PC-9 (cell line): ENCODE measurements at regions not wholly inside any gene's neighbourhood (a gene's known extent, or its start where the extent isn't known, plus 50 kb on each side); places are given as distances from the start of the nearest gene placed in this dataset.

Experiments
- EZH2 ChIP-seq: fragments of 200-600 bp; sonication (generic); IDR thresholded peaks from 2 replicates; pipeline ENCODE4 v1.8.0; 2017; ENCODE audit warnings: antibody characterized with exemption, low read depth
- TF ChIP-seq, protein P1 (sequence below): fragments of 200-600 bp; sonication (generic); conservative IDR thresholded peaks from 2 replicates; pipeline ENCODE4 v1.6.1; 2017; ENCODE audit warnings: mixed run types, antibody characterized with exemption, mild to moderate bottlenecking, moderate library complexity

DNA sequence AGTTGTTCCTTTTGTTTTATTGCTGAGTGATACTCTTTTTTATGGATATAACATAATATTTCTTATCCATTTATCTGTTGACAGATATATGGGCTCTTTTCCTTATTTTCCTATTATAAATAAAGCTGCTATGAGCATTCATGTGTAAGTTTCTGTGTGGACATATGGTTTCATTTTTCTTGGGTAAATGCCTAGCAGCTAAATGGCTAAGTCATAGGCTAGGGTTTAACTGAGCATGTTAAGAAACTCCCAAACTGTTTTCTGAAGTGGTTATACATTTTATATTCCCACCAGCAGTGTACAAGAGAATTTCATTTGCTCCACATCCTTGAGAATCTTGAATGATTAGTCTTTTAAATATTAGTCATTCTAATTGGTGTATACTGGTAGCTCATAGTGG is 786.6 kb upstream of the CDH2 start:
- TF ChIP-seq, protein P1, sequence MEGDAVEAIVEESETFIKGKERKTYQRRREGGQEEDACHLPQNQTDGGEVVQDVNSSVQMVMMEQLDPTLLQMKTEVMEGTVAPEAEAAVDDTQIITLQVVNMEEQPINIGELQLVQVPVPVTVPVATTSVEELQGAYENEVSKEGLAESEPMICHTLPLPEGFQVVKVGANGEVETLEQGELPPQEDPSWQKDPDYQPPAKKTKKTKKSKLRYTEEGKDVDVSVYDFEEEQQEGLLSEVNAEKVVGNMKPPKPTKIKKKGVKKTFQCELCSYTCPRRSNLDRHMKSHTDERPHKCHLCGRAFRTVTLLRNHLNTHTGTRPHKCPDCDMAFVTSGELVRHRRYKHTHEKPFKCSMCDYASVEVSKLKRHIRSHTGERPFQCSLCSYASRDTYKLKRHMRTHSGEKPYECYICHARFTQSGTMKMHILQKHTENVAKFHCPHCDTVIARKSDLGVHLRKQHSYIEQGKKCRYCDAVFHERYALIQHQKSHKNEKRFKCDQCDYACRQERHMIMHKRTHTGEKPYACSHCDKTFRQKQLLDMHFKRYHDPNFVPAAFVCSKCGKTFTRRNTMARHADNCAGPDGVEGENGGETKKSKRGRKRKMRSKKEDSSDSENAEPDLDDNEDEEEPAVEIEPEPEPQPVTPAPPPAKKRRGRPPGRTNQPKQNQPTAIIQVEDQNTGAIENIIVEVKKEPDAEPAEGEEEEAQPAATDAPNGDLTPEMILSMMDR, result no peak
- no peak for TF ChIP-seq EZH2
